ENCODE measurements at regions not wholly inside any gene's neighbourhood (a gene's known extent, or its start where the extent isn't known, plus 50 kb on each side); places are given as distances from the start of the nearest gene placed in this dataset.

GRCh38 chr18:30917651-30918050 is 124.9 kb downstream of the DSC3 start:
- TF ChIP-seq, protein P1, sequence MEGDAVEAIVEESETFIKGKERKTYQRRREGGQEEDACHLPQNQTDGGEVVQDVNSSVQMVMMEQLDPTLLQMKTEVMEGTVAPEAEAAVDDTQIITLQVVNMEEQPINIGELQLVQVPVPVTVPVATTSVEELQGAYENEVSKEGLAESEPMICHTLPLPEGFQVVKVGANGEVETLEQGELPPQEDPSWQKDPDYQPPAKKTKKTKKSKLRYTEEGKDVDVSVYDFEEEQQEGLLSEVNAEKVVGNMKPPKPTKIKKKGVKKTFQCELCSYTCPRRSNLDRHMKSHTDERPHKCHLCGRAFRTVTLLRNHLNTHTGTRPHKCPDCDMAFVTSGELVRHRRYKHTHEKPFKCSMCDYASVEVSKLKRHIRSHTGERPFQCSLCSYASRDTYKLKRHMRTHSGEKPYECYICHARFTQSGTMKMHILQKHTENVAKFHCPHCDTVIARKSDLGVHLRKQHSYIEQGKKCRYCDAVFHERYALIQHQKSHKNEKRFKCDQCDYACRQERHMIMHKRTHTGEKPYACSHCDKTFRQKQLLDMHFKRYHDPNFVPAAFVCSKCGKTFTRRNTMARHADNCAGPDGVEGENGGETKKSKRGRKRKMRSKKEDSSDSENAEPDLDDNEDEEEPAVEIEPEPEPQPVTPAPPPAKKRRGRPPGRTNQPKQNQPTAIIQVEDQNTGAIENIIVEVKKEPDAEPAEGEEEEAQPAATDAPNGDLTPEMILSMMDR (IDR thresholded peaks at IDR 0.05) = no peak
- no peak for TF ChIP-seq POLR2A (IDR thresholded peaks at IDR 0.05)
